ENCODE measurements at regions not wholly inside any gene's neighbourhood (a gene's known extent, or its start where the extent isn't known, plus 50 kb on each side); places are given as distances from the start of the nearest gene placed in this dataset.

DNA sequence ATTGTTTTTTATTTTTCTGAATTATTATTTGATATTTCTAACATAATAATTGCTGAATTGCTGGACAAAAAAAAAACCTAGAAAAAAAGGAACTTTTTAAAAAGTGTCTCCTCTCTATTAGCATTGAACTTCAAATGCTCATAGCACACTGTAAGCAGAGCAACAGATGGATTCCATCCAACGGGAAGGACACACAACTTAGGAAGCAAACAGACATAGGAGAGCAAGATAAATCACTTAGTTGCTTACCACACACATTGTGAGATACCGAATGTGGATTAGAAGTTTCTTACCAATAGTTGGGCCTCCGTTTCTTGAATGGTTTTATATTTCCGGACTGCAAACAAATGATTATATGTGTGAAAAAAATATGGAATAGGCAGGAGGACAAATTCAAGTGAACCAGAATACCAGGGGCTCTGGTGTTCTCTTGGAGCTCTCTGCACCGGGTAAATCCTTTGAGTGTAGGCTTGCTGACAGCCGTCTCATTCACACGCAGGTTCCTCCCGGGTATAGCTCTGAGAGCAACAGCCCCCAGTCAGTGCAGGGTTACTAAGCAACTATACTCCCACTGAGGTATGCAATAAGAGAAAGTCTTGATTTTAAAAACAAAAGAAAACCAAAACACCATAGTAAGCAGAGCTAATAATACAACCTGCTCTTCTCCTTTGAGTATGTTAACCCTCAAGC, 217.6 kb downstream of the TMEM167A start:
- DNase-seq (ENCODE audit: extremely low read depth in 1 of 11, low read depth in 9 of 11, low spot score in 4 of 11), result peak in 8 of 11 donors; percentile 40 to 72 (median 58)

- DNase-seq (ENCODE audit: extremely low read depth in 1 of 11, low read depth in 9 of 11, low spot score in 4 of 11), result no peak
These were observed 218.8 kb downstream of the TMEM167A start for GRCh38 chr5:82858151-82859025.

DNA sequence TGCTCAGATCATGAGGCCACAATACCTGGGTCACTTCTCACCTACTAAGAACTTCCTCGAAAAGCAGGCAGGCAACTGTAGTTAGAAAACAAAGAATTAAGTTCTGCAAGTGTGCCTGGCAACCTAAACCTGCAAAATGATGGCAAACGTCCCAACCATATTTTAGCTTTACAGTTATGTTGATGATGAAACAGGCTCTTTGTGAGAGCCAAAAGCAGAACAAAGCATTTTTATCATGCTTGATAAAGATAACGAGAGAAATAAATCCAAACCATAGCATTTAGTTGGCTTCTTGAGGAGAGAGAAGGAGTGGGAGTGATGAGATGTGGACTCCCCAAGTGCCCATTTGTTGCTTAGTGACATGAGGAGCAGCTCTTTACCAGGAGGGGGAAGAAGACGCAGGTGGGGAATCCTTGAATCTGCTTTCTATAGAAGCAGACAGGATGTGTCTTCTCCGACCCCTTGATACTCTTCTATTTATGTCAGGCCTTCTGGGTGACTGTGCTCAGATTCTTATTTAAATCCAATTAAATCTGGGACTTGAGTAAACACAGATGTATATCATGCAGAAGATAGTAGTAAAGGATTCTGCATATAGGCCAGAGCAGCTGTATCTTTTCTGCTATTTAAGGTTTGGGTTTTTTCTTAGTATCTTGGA, 221.2 kb downstream of the TMEM167A start:
- peak in 6 of 11 donors; percentile 20 to 63 (median 42) for DNase-seq (ENCODE audit: extremely low read depth in 1 of 11, low read depth in 9 of 11, low spot score in 4 of 11)

DNA sequence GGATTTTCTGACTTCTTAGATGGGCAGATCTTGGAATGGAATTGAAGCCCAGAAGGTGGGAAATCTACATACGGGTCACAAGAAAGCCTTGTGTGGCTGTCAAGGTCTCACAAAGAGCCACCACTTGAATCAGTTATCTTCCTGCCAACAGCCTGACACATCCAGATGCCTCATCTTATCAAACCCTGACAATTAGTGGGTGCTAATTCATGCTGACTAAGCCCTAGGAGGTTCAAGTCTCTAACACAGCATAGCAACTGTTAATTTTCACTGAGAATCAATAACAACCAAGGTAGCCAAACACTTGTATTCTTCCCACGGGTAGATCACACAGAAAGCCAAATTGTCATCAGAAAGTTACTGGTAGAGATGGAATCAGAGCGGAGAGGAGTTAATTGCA, 222.2 kb downstream of the TMEM167A start:
- DNase-seq (ENCODE audit: extremely low read depth in 1 of 11, low read depth in 9 of 11, low spot score in 4 of 11), result no peak

DNA sequence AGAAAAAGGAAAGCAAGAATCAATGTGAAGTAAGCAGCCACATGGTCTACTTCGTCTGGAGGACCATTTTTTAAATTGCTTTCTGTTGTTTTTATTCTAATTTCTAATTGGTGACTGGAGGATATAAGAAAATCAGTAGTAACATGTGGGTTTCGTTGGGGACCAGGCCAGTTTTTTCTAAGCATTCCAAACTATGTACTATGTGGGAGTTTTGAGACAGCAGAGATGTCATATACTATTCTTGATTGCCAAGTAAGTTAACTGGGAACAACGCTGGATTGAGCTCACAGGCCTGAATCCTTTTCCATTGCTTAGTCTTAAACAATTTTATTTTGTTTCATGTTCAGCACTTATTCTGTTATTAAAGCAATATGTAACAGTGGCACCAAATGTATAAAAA, 225.7 kb downstream of the TMEM167A start:
- DNase-seq (ENCODE audit: extremely low read depth in 1 of 11, low read depth in 9 of 11, low spot score in 4 of 11), result no peak

DNA sequence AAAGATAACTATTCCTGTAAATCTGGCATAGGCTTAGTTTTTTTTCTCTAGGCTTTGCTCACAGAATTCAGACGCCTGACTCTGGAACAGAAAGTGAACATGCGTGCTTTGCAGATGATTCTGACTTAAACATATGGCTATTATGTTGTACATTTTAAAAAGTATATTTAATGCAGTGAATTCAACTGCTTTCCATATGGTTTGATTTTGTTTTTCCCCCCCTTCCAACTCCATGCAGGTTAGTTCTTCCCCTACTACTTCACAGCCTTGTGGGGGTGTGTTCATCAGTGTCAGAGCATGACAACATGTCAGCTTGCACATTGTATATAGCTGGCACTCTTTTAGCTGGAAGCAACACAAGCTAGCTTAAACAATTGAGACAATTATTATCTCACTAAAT, 226.8 kb downstream of the TMEM167A start:
- DNase-seq (ENCODE audit: extremely low read depth in 1 of 11, low read depth in 9 of 11, low spot score in 4 of 11), result no peak

DNA sequence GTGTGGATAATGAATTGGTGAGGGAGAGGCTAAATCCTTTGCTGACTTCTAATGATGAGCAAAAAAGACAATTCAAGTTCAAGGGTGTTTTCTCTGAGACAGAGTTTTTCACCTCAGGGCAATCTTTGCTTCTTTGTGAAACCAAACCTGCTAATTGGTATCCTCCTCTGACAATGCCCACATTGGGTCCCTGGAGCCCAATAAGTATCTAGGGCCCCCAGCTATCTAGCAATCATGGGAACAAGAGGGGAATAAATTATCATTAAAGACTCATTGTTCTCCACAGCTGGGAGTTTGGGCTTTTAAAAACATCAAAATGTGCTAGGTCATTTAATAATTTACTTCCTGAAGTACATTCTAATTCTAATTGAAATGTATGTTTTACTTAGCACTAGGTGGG, 227.3 kb downstream of the TMEM167A start:
- no peak for DNase-seq (ENCODE audit: extremely low read depth in 1 of 11, low read depth in 9 of 11, low spot score in 4 of 11)

- DNase-seq (ENCODE audit: extremely low read depth in 1 of 11, low read depth in 9 of 11, low spot score in 4 of 11), result no peak
These were observed 229.6 kb downstream of the TMEM167A start for GRCh38 chr5:82847562-82847961.

DNA sequence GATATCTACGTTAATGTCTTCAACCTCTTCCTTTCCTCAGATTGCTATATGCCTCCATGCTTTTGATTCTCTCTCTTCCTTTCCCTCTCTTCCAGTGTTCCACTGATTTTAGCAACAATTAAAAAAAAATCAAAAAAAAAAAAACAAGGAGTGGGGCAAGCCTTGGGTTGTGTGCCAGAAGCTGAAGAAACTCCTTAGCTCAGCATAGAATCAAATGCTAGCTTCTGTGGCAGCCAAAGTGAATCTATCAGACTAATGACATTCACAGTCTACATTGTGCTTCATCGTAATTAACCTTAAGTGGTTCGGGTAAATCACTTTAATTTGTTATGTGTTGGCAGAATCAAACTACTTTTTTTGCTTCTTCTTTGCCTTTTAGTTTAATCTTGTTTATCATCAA, 237.3 kb downstream of the TMEM167A start:
- DNase-seq (ENCODE audit: extremely low read depth in 1 of 11, low read depth in 9 of 11, low spot score in 4 of 11), result no peak

GRCh38 chr5:82835488-82835887, 241.7 kb downstream of the TMEM167A start:
- no peak for DNase-seq (ENCODE audit: extremely low read depth in 1 of 11, low read depth in 9 of 11, low spot score in 4 of 11)

DNA sequence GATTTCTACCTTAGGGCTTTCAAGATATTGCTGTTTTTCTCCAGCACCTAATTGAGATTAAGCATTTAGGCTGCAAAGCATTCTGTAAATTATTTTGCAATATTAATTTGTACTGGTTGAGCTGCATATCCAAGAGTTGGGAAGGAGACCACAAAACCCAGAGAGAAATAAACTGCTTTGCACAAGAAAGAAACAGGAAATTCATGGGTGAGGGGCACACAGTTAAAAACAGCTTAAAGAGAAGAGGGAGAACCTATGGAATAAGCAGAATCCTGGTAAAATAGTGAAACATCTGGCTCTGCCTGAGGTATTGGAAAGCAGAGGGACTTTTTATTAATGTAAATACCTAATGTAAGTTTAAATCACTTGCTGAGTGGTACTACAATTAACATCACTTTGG, 243.0 kb downstream of the TMEM167A start:
- no peak for DNase-seq (ENCODE audit: extremely low read depth in 1 of 11, low read depth in 9 of 11, low spot score in 4 of 11)

DNA sequence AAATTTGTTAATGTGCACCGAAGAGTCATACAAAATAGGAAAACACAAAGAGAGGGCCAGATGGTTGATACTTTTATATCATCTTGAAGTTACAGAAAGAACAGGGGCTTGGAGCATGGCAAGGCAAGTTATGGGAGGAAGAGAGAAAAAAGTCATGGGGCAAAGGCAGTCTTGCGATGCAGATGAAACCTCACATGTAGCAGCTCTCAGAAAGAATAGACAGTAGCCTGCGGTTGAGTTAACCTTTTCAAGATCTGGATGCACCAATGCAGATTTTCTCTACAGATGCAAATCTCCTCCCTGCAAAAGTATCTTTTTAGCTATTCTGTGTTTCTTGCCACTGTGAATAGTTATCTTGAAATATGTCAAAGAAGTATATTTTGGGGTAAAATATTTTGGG, 243.9 kb downstream of the TMEM167A start:
- no peak for DNase-seq (ENCODE audit: extremely low read depth in 1 of 11, low read depth in 9 of 11, low spot score in 4 of 11)

DNA sequence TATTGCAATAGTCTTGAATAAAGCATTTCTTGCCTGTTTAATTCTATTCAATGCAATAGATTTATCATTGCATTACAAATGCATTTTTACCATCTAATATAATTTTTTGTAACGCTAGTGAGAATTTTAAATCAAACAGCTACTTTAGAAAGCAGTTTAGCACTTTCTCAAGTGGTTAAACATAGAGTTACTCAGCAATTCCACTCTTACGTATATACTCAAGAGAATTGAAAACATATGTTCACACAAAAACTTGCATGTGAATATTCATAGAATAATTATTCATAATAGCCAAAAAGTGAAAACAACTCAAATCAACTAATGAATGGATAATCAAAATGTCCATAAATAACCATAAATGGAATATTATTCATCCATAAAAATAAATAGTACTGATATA, 244.7 kb downstream of the TMEM167A start:
- no peak for DNase-seq (ENCODE audit: extremely low read depth in 1 of 11, low read depth in 9 of 11, low spot score in 4 of 11)

- DNase-seq (ENCODE audit: extremely low read depth in 1 of 11, low read depth in 9 of 11, low spot score in 4 of 11), result no peak
These were observed 249.0 kb downstream of the TMEM167A start for GRCh38 chr5:82828211-82828610.

DNA sequence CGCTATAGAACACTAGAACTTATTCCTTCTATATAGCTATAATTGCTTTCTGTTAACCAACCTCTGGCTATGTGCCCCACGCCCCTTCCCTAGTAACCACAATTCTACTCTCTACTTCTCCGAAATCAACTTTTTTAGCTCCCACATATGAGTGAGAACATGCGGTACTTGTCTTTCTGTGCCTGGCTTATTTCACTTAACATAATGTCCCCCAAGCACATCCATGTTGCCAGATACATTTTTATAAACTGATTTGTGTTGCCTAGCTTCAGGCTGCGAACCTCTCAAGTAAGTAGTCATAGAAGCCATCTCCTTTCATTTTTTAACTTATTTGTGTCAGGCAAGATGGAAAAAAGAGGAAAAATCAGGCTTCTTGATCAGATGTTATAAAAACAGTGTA, 249.5 kb downstream of the TMEM167A start:
- no peak for DNase-seq (ENCODE audit: extremely low read depth in 1 of 11, low read depth in 9 of 11, low spot score in 4 of 11)

GRCh38 chr5:82822634-82822927, 254.6 kb downstream of the TMEM167A start:
- no peak for DNase-seq (ENCODE audit: extremely low read depth in 1 of 11, low read depth in 9 of 11, low spot score in 4 of 11)

DNA sequence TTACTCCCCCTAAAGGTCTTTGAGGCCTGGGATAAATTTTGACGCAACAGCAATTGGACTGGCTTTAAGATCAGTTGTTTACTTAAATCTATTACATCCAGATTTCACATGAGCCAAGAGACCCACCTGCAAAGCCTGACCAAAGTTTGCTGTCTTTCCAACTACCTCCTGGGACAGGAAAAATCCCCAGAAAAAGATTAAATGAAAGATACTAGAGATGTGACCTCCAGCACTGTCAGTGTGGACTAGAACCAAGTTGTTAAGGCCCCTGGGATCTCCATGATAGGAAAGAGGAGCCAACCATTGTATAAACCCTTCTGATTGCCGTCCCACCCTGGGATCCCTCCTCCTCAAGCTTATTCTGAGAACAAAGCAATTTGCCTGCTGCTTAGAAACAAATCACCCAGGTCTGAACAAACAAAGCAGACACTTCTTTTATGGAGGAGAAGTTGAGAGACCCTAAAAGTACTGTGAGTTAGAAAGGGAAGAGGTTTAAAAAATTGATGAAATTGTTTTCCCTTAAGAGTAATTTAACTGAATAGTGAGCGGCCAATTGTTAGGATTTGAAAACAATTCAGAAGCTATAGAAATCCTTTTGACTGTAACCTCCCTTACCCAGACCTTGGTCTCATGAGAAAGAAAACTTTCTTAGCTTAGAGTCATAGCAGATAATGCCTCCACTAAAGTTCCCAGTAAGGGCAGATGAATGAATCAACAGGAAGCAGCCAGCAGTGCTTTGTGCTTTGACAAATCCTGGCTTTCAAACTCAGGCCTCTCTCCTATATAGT, 255.2 kb downstream of the TMEM167A start:
- DNase-seq (ENCODE audit: extremely low read depth in 1 of 11, low read depth in 9 of 11, low spot score in 4 of 11), result no peak

- no peak for DNase-seq (ENCODE audit: extremely low read depth in 1 of 11, low read depth in 9 of 11, low spot score in 4 of 11)
These were observed 256.0 kb downstream of the TMEM167A start for GRCh38 chr5:82820961-82821845.

- DNase-seq (ENCODE audit: extremely low read depth in 1 of 11, low read depth in 9 of 11, low spot score in 4 of 11), result no peak
These were observed 257.0 kb downstream of the TMEM167A start for GRCh38 chr5:82820188-82820587.
